H1 (cell line): ENCODE measurements at regions not wholly inside any gene's neighbourhood (a gene's known extent, or its start where the extent isn't known, plus 50 kb on each side); places are given as distances from the start of the nearest gene placed in this dataset.

Experiments used
- CTCF ChIA-PET: fragments of 300-600 bp; sonication (Branson Sonifier 250); formaldehyde crosslinking; loops from one replicate; lab custom pipeline; 2021; ENCODE audit not compliant: partially characterized antibody; lab: Charles Lee
- POLR2A ChIA-PET: fragments of 300-600 bp; sonication (Branson Sonifier 250); formaldehyde crosslinking; loops from one replicate; lab custom pipeline; 2021; ENCODE audit warnings: inconsistent platforms; ENCODE audit not compliant: partially characterized antibody; lab: Charles Lee
- DNase-seq, 2 experiments: peaks; one replicate each; pipeline versions ENCODE4 v3.0.0 to v3.0.0-alpha.2; 2010 to 2022; ENCODE audit warnings: low spot score in 2 of 2, low read depth in 1 of 2, mixed read lengths in 1 of 2
- FAIRE-seq: peaks from 2 replicates; lab custom pipeline; 2011; peaks lifted over from hg19 to GRCh38; lab: Jason Lieb, UNC
- H2AFZ ChIP-seq: 2 replicates; pipeline ENCODE4 v1.8.1; 2012; ENCODE audit warnings: low read length, inconsistent platforms
- H2AK5ac ChIP-seq: 2 replicates; pipeline ENCODE4 v1.6.1; 2013; ENCODE audit warnings: low read depth, low read length
- H2BK120ac ChIP-seq: replicated peaks from 2 replicates; pipeline ENCODE3; 2013; ENCODE audit warnings: low read depth, low read length, inconsistent platforms
- H2BK12ac ChIP-seq: 2 replicates; pipeline ENCODE4 v1.6.1; 2013; ENCODE audit warnings: low read depth, low read length
- H2BK15ac ChIP-seq: 2 replicates; pipeline ENCODE4 v1.6.1; 2013; ENCODE audit warnings: low read length
- H2BK20ac ChIP-seq: 2 replicates; pipeline ENCODE4 v1.6.1; 2013; ENCODE audit warnings: low read length
- H2BK5ac ChIP-seq: 2 replicates; pipeline ENCODE4 v1.6.1; 2013; ENCODE audit warnings: low read depth, low read length
- H3K14ac ChIP-seq: 2 replicates; pipeline ENCODE4 v1.6.1; 2013; ENCODE audit warnings: inconsistent platforms; ENCODE audit not compliant: insufficient read length
- H3K18ac ChIP-seq: 2 replicates; pipeline ENCODE4 v1.6.1; 2013; ENCODE audit warnings: low read length; ENCODE audit errors: extremely low read depth
- H3K23ac ChIP-seq: 2 replicates; pipeline ENCODE4 v1.6.1; 2013; ENCODE audit warnings: inconsistent platforms; ENCODE audit not compliant: insufficient read length
- H3K23me2 ChIP-seq: 2 replicates; pipeline ENCODE4 v1.6.1; 2013; ENCODE audit warnings: low read depth, low read length
- H3K27ac ChIP-seq: 2 replicates; pipeline ENCODE4 v1.6.1; 2011; ENCODE audit warnings: low read depth, low read length, inconsistent platforms
- H3K27me3 ChIP-seq, 4 experiments: replicated peaks in 1 of 4; 1 replicate in 1 of 4; 2 replicates in 3 of 4; pipeline versions ENCODE4 v1.6.1 to v1.8.1; 2011 to 2013; ENCODE audit warnings: low read length in 3 of 4, mild to moderate bottlenecking in 3 of 4, inconsistent platforms in 2 of 4, mixed read lengths in 2 of 4, moderate library complexity in 1 of 4; ENCODE audit not compliant: control insufficient read depth in 3 of 4, insufficient read depth in 3 of 4; ENCODE audit errors: extremely low read depth in 1 of 4
- H3K36me3 ChIP-seq, 4 experiments: 2 replicates each; pipeline versions ENCODE4 v1.6.1 to v1.8.1; 2011 to 2013; ENCODE audit warnings: mild to moderate bottlenecking in 4 of 4, low read length in 3 of 4, moderate library complexity in 2 of 4, control low read depth in 1 of 4, inconsistent platforms in 1 of 4; ENCODE audit not compliant: insufficient read depth in 4 of 4, control insufficient read depth in 2 of 4
- H3K4ac ChIP-seq: replicated peaks from 2 replicates; pipeline ENCODE3; 2013; ENCODE audit warnings: low read length, low read depth, mixed read lengths, inconsistent platforms; ENCODE audit not compliant: insufficient read length
- H3K4me1 ChIP-seq, 4 experiments: replicated peaks in 1 of 4; 1 replicate in 1 of 4; 2 replicates in 3 of 4; pipeline versions ENCODE4 v1.6.1 to v1.8.1; 2011 to 2013; ENCODE audit warnings: low read length in 3 of 4, inconsistent platforms in 2 of 4, mixed read lengths in 1 of 4; ENCODE audit not compliant: insufficient read depth in 4 of 4, control insufficient read depth in 3 of 4
- H3K4me2 ChIP-seq, 2 experiments: 2 replicates each; pipeline versions ENCODE4 v1.6.1 to v1.8.1; 2011 to 2013; ENCODE audit warnings: low read depth in 2 of 2, low read length in 2 of 2, control low read depth in 1 of 2, inconsistent platforms in 1 of 2, mild to moderate bottlenecking in 1 of 2; ENCODE audit not compliant: insufficient read depth in 1 of 2
- H3K4me3 ChIP-seq, 4 experiments: fragments of 200-600, 300-600 bp in 1 of 4; sonication (generic), shearing (Covaris generic), sonication (Bioruptor Twin) in 1 of 4; 2 replicates each; pipeline versions ENCODE4 v1.5.1 to v1.8.1; 2011 to 2016; ENCODE audit warnings: low read length in 4 of 4, low read depth in 3 of 4, control low read depth in 2 of 4, inconsistent platforms in 2 of 4, mild to moderate bottlenecking in 2 of 4, mixed read lengths in 1 of 4, moderate library complexity in 1 of 4; ENCODE audit not compliant: insufficient read depth in 2 of 4; ENCODE audit errors: extremely low read depth in 1 of 4
- H3K56ac ChIP-seq: replicated peaks from 2 replicates; pipeline ENCODE3; 2013; ENCODE audit warnings: low read depth, mild to moderate bottlenecking, mixed read lengths, low read length, inconsistent platforms; ENCODE audit not compliant: insufficient read length
- H3K79me1 ChIP-seq: 2 replicates; pipeline ENCODE4 v1.6.1; 2013; ENCODE audit warnings: low read depth, low read length, control low read depth
- H3K79me2 ChIP-seq, 2 experiments: 2 replicates each; pipeline versions ENCODE4 v1.6.1 to v1.8.1; 2012 to 2013; ENCODE audit warnings: low read length in 2 of 2, mild to moderate bottlenecking in 2 of 2, inconsistent platforms in 1 of 2; ENCODE audit not compliant: insufficient read depth in 2 of 2, control insufficient read depth in 1 of 2
- H3K9ac ChIP-seq, 4 experiments: replicated peaks in 1 of 4; 1 replicate in 1 of 4; 2 replicates in 3 of 4; pipeline versions ENCODE4 v1.6.1 to v1.8.1; 2011 to 2013; ENCODE audit warnings: low read depth in 3 of 4, low read length in 3 of 4, control low read depth in 2 of 4, mild to moderate bottlenecking in 2 of 4, moderate library complexity in 2 of 4, inconsistent platforms in 1 of 4; ENCODE audit errors: extremely low read depth in 1 of 4
- H3K9me3 ChIP-seq, 2 experiments: 2 replicates each; pipeline versions ENCODE4 v1.6.1 to v1.8.1; 2012 to 2013; ENCODE audit warnings: mild to moderate bottlenecking in 2 of 2, moderate library complexity in 2 of 2, control low read depth in 1 of 2, inconsistent platforms in 1 of 2, low read depth in 1 of 2, low read length in 1 of 2, mixed read lengths in 1 of 2; ENCODE audit not compliant: insufficient read depth in 2 of 2
- H4K20me1 ChIP-seq, 2 experiments: replicated peaks in 1 of 2; 2 replicates each; pipeline versions ENCODE3 to v1.8.1; 2011 to 2013; ENCODE audit warnings: inconsistent platforms in 2 of 2, low read length in 2 of 2, mild to moderate bottlenecking in 1 of 2; ENCODE audit not compliant: insufficient read depth in 2 of 2, control insufficient read depth in 1 of 2
- H4K5ac ChIP-seq: 2 replicates; pipeline ENCODE4 v1.6.1; 2013; ENCODE audit warnings: low read length, low read depth, mixed read lengths, inconsistent platforms; ENCODE audit not compliant: insufficient read length
- H4K8ac ChIP-seq: 2 replicates; pipeline ENCODE4 v1.8.0; 2013; ENCODE audit warnings: mild to moderate bottlenecking, moderate library complexity, low read length, inconsistent platforms; ENCODE audit not compliant: insufficient read depth; ENCODE audit errors: extremely low read depth
- H4K91ac ChIP-seq: replicated peaks from 2 replicates; pipeline ENCODE3; 2013; ENCODE audit warnings: low read length, mixed read lengths, inconsistent platforms; ENCODE audit not compliant: insufficient read length
- SP1 ChIP-seq: IDR thresholded peaks from 2 replicates; pipeline ENCODE4 v1.6.1; 2011; ENCODE audit warnings: low read depth, low read length
- YY1 ChIP-seq: IDR thresholded peaks from 2 replicates; pipeline ENCODE4 v1.6.1; 2011; ENCODE audit warnings: low read depth, mild to moderate bottlenecking, low read length
- WGBS, 2 experiments: shearing (Covaris generic) in 1 of 2; methylation state at CpG; one replicate each; pipeline versions ENCODE4 v1.1.6 to v1.1.7; 2013 to 2015; ENCODE audit warnings: low lambda C conversion rate in 2 of 2, mixed read lengths in 2 of 2, inconsistent platforms in 1 of 2, low coverage in 1 of 2, missing lambda C conversion rate in 1 of 2; ENCODE audit not compliant: insufficient replicate concordance in 2 of 2, insufficient coverage in 1 of 2, insufficient read length in 1 of 2; ENCODE audit errors: extremely low coverage in 1 of 2, missing lambda C conversion rate in 1 of 2; 5-methylcytosine and 5-hydroxymethylcytosine counted together
- TF ChIP-seq, protein P1 (sequence below): IDR thresholded peaks from 2 replicates; pipeline ENCODE4 v1.6.1; 2011; ENCODE audit warnings: low read length, improper control_type of control experiment

DNA sequence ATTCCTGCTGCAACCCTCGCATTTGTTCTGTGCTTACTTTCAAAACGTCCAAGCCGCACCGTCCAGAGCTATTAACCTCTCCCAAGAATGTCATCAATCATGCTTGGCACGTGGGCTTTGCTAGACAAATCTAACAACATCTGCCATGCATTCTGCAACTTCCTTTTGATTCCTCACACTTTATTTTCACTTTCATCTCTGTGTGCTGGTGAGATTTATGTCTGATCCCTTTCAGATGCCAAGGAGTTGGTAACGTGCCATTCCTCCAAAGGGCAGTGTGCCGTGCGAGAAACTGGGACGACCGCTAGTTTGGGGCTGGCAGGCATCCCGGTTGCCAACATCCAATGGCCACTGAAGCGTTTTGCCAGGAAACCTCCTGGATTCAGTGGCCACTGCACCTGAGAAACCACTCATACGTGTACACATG lies 230.0 kb upstream of the PARD3B start:
- peaks cover 2 to 23% (median 12%) of the 10 kb centered on the region in 4 experiments; a peak in 6 of 7 replicates for H3K4me1 ChIP-seq
- H2BK120ac ChIP-seq, result no peak overlapping the region
- no peaks in the 10 kb centered on the region for H3K79me1 ChIP-seq
- H3K18ac ChIP-seq, result no peak overlapping the region
- H2AK5ac ChIP-seq, result peak overlapping the region; percentile 49; the same call in 1 of the 2 replicates
- H3K79me2 ChIP-seq, result no peaks in the 10 kb centered on the region
- H3K36me3 ChIP-seq, result no peaks in the 10 kb centered on the region
- TF ChIP-seq YY1 (no peak), SP1 (no peak)
- TF ChIP-seq, protein P1, sequence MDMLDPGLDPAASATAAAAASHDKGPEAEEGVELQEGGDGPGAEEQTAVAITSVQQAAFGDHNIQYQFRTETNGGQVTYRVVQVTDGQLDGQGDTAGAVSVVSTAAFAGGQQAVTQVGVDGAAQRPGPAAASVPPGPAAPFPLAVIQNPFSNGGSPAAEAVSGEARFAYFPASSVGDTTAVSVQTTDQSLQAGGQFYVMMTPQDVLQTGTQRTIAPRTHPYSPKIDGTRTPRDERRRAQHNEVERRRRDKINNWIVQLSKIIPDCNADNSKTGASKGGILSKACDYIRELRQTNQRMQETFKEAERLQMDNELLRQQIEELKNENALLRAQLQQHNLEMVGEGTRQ, result no peak
- H3K56ac ChIP-seq, result no peak overlapping the region
- peak overlapping the region; percentile 0; the same call in 1 of the 2 replicates for H2BK12ac ChIP-seq
- H3K14ac ChIP-seq, result no peak overlapping the region
- no peaks in the 10 kb centered on the region for H4K20me1 ChIP-seq
- ChIA-PET CTCF (no interaction called here), POLR2A (no interaction called here)
- no peak overlapping the region for H2BK5ac ChIP-seq
- no peak overlapping the region for H3K27ac ChIP-seq
- H3K23ac ChIP-seq, result no peak overlapping the region
- no peak overlapping the region for H4K8ac ChIP-seq
- H2BK15ac ChIP-seq, result peak overlapping the region; percentile 51; the same call in 1 of the 2 replicates
- H3K4ac ChIP-seq, result no peak overlapping the region
- no peak overlapping the region for H3K4me2 ChIP-seq
- H4K91ac ChIP-seq, result no peak overlapping the region
- FAIRE-seq, result no peak
- H2AFZ ChIP-seq, result no peak overlapping the region
- WGBS, 2 experiments, result 92% methylated on average over 13 of the region's 13 CpGs; no CpG with 5 or more reads in 1 of the 2 experiments
- no peaks in the 10 kb centered on the region for H3K23me2 ChIP-seq
- no peak overlapping the region for H4K5ac ChIP-seq
- no peaks in the 10 kb centered on the region for H3K27me3 ChIP-seq
- H3K9ac ChIP-seq, result no peak overlapping the region
- no peaks in the 10 kb centered on the region for H3K9me3 ChIP-seq
- H3K4me3 ChIP-seq, result no peak overlapping the region
- DNase-seq, result no peak
- H2BK20ac ChIP-seq, result no peak overlapping the region; the same call in 1 of the 2 replicates
